ENCODE measurements at regions not wholly inside any gene's neighbourhood (a gene's known extent, or its start where the extent isn't known, plus 50 kb on each side); places are given as distances from the start of the nearest gene placed in this dataset.
A peak's percentile ranks its signal among the peaks of the same experiment; 100 is the strongest.
"Not testable (repeated sequence)": the region's sequence is repeated elsewhere in the genome, so short reads cannot be mapped to it uniquely, and the experiment has no call there.

DNA sequence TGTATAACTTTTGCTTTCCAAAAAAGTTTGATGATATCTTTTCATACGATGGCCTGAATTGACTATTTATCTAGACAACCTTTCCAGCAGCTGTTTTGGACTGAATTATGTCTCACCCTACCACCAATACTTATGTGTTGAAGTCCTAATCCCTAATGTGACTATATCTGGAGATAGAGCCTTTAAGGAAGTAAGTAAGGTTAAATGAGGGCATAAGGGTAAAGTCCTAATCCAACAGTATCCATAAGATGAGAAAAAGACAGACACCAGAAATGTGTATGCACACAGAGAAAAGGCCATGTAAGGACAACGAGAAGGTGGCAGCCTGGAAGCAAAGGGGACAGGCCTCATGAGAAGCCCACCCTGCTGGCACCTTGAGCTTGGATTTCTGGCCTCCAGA is 86.6 kb upstream of the PPARGC1A start:
- DNase-seq: no peak

DNA sequence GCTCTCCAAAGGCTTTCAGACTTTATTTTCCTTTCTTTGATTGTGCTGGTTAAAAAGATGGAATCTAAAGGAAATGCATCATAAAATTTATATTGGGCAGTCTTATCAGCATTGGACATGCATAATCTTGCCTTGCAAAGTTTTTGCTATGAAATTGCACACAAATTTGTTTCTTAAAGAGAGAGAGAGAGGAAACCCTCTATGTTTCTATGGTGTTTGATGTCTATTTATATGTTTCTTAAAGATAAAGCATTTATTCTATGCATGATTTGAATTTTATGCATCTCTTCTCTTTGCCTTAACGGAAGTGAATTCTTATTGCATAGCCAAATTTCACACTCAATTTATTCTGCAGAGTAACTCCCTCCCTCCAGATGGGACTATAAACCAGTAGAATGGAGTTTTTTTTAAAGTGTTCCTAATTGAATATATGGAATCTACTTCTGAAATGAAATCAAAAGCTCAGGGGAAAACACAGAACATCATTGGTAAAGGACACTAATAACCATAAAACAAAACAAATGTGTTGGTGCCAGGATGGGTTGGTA is 83.5 kb upstream of the PPARGC1A start:
- DNase-seq: no peak

DNA sequence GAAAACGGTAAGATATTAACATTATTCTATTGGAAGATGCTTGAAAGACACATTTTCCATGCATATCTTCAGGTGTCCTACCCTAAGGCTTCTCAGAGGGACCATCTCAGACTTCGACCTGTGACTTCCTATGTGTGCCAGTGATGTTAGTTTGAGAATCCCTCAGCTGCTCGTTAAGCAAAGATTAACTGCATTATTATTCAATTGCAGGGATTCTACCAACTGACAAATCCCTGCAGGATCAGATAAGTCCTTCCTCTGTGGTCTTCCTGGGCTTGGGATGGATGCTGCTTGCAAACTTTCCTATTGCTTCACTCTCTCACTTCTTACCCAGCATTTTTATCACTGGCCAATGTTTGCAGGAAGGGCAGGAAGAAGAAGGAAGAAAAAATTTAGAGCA is 83.0 kb upstream of the PPARGC1A start:
- DNase-seq: no peak

GRCh38 chr4:23972187-23972586 is 82.3 kb upstream of the PPARGC1A start:
- DNase-seq: no peak

DNA sequence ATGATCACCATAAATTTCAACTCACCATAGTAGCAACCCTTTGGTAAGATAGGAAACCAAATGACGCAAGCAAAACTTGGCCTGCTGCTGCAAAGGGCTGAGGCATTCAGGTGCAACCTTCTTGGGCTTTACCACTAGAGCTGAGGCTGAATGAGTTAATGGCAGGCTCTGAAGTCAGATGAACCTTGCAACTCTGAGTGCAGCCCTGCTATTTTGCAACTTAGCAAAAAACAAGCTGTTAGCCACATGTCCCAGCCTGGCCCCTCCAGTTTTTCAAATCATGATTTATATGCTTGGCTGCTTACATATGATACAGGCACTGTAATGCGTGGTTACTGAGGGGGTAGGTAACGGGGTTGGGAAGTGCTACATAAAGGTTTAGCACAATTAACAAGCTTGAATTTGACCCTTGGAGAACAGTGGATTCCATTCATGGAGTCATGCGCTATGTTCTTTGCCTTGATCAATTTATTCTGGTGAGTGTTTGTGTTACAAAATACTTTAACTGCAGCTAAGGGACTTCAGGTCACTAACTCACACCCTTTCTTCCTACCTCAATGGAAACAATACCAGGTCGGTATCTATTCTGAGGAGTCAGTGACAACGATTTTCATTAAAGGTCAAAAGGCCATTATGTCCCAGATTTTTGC is 80.5 kb upstream of the PPARGC1A start:
- no peak for DNase-seq

DNA sequence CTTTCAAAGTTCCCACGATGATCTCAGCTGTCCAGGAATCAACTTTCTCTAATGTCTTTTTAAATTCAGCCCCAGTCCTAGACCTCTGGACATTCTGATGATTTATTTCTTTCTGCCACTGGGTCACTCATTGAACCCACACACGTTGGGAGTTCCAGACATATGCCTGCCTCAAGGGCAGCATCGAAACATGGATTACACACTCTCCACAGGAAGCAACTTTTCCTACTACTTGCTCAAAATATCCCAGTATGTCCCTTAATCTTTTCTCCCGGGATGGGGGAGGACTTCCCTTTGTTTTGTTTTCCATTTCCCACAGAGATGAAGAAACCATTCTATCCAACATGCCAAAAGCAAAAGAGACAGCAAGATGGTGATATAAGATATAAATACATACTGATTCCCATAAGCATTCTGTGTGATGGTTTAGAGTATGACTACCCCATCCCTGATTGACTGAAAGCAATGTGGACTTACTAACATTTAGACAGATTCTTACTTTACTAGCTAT is 79.8 kb upstream of the PPARGC1A start:
- no peak for DNase-seq

GRCh38 chr4:23967281-23967680 is 77.4 kb upstream of the PPARGC1A start:
- no peak for DNase-seq

- DNase-seq: no peak
Measured at GRCh38 chr4:23966725-23967124, 76.9 kb upstream of the PPARGC1A start.

DNA sequence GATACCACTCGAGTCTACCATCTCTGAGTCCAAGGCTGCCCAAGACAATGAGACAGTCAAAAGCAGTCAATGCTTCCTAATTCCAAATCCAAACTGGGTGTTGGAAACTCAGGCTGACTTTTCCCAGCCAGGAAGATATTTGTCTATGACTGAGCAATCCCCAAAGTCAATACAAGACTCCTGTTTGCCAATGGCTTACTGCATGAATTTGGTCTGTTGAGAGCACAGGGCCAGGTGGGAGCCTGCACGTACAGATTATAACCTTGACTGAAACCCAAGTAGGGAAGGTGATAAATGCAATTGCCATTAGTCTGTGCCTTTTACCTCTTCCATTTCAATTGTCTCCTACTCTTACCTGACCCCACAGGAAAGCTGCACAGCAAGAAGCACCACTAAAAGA is 72.6 kb upstream of the PPARGC1A start:
- no peak for DNase-seq

- not testable (repeated sequence) for DNase-seq
Measured at GRCh38 chr4:23961395-23961794, 71.5 kb upstream of the PPARGC1A start.

DNA sequence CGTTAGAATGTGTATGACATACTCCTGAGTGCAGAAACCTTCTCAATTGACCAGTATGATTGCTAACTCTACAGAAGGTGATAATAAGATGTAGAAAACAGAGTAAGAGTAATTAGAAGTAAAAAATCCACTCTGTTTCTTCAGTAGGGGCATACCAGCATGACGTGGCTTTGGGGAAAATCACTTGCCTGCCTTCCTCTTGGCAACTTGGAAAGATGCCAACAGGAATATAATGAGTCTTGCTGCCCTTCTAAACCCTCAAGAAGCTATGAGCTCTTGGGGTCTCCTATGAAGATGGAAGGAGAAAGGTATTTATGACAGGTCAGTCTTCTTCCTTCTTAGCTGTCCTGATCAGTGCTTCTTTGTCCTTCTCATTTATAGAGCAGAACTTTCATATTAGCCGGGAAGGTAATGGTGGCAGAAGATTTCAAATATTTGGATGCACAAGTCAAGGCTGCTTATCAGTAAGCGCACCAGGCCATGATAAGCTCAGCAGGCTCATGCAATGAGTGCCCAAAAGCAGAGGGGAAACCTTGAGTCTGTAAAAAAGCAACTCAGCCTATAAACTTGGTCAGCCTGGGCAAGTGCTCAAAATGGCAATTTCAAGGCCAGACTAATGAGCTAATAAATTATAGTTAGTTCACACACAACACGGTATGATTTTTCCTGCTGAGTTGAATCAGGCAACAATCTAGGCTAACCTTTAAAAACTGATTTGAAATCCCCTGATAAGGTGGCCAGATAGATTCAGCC is 69.7 kb upstream of the PPARGC1A start:
- no peak for DNase-seq

GRCh38 chr4:23958749-23959148 is 68.9 kb upstream of the PPARGC1A start:
- DNase-seq: no peak

DNA sequence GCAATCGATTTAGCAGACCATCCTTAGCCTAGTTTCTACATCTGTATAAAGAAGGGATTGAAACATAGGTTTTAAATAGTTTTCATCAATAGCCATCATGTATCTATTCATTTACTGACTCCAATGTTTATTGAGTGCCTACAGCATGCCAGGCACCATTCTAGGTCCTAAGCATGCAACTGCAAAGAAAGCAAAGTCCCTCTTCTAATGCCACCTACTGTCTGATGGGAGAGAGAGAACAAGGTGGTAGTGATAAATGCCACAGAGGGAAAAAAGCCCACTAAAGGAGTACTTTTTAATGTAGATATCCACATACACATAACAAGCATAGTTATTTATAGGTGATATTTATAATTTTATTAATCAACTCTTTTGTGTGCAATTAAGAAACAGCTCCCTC is 67.6 kb upstream of the PPARGC1A start:
- no peak for DNase-seq

GRCh38 chr4:23956601-23957364 is 66.9 kb upstream of the PPARGC1A start:
- DNase-seq: peak in 1 of 2 experiments; percentile 2

- DNase-seq: no peak
Measured at GRCh38 chr4:23952258-23952657, 62.4 kb upstream of the PPARGC1A start.

- DNase-seq: no peak
Measured at GRCh38 chr4:23947826-23948225, 58.0 kb upstream of the PPARGC1A start.

GRCh38 chr4:23946299-23946698 is 56.5 kb upstream of the PPARGC1A start:
- DNase-seq: no peak

- DNase-seq: peak; percentile 30 to 63
Measured at GRCh38 chr4:23945451-23946017, 55.7 kb upstream of the PPARGC1A start.

DNA sequence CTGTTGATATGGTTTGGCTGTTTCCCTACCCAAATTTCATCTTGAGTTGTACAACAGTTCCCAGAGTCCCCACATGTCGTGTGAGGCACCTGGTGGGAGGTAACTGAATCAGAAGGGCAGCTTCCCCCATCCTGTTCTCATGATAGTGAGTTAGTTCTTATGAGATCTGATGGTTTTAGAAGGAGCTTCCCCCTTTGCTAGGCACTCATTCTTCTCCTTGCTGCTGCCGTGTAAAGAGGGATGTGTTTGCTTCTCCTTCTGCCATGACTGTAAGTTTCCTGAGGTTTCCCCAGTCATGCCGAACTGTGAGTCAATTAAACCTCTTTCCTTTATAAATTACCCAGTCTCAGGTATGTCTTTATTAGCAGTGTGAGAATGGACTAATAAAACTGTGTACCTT is 54.7 kb upstream of the PPARGC1A start:
- DNase-seq: not testable (repeated sequence)

- no peak for DNase-seq
Measured at GRCh38 chr4:23943478-23943877, 53.6 kb upstream of the PPARGC1A start.

DNA sequence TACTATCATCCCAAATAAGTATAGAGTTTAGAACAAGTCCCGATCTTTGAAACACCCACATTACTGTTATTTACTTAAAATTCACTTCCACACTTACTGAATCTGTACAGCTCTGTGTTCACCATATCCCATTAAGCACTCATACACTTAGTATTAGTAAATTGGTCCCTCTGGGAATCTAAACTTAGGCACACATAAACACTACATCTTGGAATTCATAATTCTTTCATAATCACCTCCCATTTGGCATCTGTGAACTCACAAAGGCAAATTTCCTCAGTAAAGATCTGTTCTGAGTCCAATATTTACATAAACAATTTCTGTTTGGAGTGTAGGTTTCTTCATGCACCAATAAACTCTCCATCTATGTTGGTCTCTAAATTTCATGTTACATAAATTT is 52.6 kb upstream of the PPARGC1A start:
- DNase-seq: no peak
